KMS-11 (cell line): ENCODE measurements at regions not wholly inside any gene's neighbourhood (a gene's known extent, or its start where the extent isn't known, plus 50 kb on each side); places are given as distances from the start of the nearest gene placed in this dataset.

Experiments
- H2AFZ ChIP-seq: fragments of 200-600 bp; sonication (generic); 2 replicates; pipeline ENCODE4 v1.6.1; 2016; ENCODE audit warnings: antibody characterized with exemption, mixed run types, low read depth
- H3K27ac ChIP-seq: fragments of 200-600 bp; sonication (generic); 2 replicates; pipeline ENCODE4 v1.6.1; 2016; ENCODE audit warnings: mild to moderate bottlenecking, mixed run types
- H3K27me3 ChIP-seq: fragments of 200-600 bp; sonication (generic); 2 replicates; pipeline ENCODE4 v1.6.1; 2017; ENCODE audit warnings: mild to moderate bottlenecking, low read depth, mixed run types, moderate library complexity; ENCODE audit not compliant: insufficient read depth
- H3K36me3 ChIP-seq: fragments of 200-600 bp; sonication (generic); 2 replicates; pipeline ENCODE4 v1.6.1; 2017; ENCODE audit warnings: mild to moderate bottlenecking, mixed run types; ENCODE audit not compliant: insufficient read depth
- H3K4me1 ChIP-seq: fragments of 200-600 bp; sonication (generic); 2 replicates; pipeline ENCODE4 v1.6.1; 2016; ENCODE audit warnings: mild to moderate bottlenecking, low read depth, mixed run types; ENCODE audit not compliant: poor library complexity, severe bottlenecking
- H3K4me2 ChIP-seq: fragments of 200-600 bp; sonication (generic); 2 replicates; pipeline ENCODE4 v1.7.0; 2016; ENCODE audit warnings: mild to moderate bottlenecking, mixed run types
- H3K4me3 ChIP-seq: fragments of 200-600 bp; sonication (generic); IDR thresholded peaks from 2 replicates; pipeline ENCODE4 v1.6.1; 2017; ENCODE audit warnings: low read depth, low read length, mixed read lengths; ENCODE audit not compliant: insufficient read depth
- H3K79me2 ChIP-seq: fragments of 200-600 bp; sonication (generic); 2 replicates; pipeline ENCODE4 v1.6.1; 2016; ENCODE audit warnings: low read depth, mixed run types; ENCODE audit not compliant: insufficient read depth
- H3K9ac ChIP-seq: fragments of 200-600 bp; sonication (generic); 2 replicates; pipeline ENCODE4 v1.6.1; 2016; ENCODE audit warnings: mild to moderate bottlenecking, mixed run types
- H4K20me1 ChIP-seq: fragments of 200-600 bp; sonication (generic); 2 replicates; pipeline ENCODE4 v1.6.1; 2016; ENCODE audit warnings: mild to moderate bottlenecking, mixed run types; ENCODE audit not compliant: insufficient read depth
- TF ChIP-seq, protein P1 (sequence below): fragments of 200-600 bp; sonication (generic); conservative IDR thresholded peaks from 2 replicates; pipeline ENCODE4 v1.6.1; 2017; ENCODE audit warnings: low read depth, mild to moderate bottlenecking, antibody characterized with exemption, low read length, moderate library complexity, mixed read lengths

DNA sequence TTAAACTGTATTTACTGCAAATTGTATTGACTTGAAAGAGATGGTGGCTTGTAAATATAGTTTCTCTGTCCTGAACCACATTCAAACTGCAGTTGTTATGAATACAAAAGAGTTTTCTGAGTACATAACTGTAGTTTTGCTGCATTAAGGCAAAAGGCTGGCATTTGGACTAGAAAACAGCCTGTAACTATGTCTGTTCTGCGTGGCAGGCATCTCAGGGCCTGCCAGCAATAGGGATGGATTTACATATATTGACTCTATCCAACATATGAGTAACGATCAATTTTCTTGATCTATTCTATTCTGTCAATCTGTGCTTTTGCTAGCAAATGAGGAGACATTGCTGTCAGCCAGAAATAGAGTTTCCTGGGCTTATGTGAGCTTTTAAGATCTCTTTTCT is 174.6 kb downstream of the TMEM26 start:
- TF ChIP-seq, protein P1, sequence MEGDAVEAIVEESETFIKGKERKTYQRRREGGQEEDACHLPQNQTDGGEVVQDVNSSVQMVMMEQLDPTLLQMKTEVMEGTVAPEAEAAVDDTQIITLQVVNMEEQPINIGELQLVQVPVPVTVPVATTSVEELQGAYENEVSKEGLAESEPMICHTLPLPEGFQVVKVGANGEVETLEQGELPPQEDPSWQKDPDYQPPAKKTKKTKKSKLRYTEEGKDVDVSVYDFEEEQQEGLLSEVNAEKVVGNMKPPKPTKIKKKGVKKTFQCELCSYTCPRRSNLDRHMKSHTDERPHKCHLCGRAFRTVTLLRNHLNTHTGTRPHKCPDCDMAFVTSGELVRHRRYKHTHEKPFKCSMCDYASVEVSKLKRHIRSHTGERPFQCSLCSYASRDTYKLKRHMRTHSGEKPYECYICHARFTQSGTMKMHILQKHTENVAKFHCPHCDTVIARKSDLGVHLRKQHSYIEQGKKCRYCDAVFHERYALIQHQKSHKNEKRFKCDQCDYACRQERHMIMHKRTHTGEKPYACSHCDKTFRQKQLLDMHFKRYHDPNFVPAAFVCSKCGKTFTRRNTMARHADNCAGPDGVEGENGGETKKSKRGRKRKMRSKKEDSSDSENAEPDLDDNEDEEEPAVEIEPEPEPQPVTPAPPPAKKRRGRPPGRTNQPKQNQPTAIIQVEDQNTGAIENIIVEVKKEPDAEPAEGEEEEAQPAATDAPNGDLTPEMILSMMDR, result no peak
- H3K4me1 ChIP-seq, result no peaks in the 10 kb centered on the region
- H2AFZ ChIP-seq, result no peak overlapping the region
- H3K79me2 ChIP-seq, result no peaks in the 10 kb centered on the region
- H3K27me3 ChIP-seq, result no peaks in the 10 kb centered on the region
- H3K4me3 ChIP-seq, result no peak overlapping the region
- no peaks in the 10 kb centered on the region for H4K20me1 ChIP-seq
- no peak overlapping the region for H3K9ac ChIP-seq
- no peak overlapping the region for H3K27ac ChIP-seq
- H3K4me2 ChIP-seq, result no peak overlapping the region
- H3K36me3 ChIP-seq, result no peaks in the 10 kb centered on the region

DNA sequence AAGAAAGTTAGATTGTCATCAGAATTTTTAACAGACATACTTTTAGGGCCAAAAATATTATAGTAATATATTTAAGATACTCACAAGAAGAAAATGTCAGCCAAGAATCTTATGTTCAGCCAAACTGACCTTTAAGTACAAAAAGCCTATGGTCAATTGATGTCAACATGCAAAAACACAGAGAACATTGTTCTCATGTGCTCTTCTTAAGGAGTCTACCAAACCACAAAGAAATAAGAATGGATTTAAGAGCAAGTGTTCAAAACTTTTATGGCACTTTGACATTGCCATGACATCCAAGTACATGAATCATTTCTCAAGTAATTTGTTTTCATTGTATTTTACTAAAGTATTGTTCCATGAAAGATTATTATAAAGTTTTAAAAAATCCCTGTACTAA is 180.4 kb downstream of the TMEM26 start:
- H3K27ac ChIP-seq, result no peak overlapping the region
- no peaks in the 10 kb centered on the region for H3K79me2 ChIP-seq
- H4K20me1 ChIP-seq, result no peaks in the 10 kb centered on the region
- H3K4me3 ChIP-seq, result no peak overlapping the region
- no peak overlapping the region for H2AFZ ChIP-seq
- no peak overlapping the region for H3K4me2 ChIP-seq
- no peaks in the 10 kb centered on the region for H3K36me3 ChIP-seq
- H3K27me3 ChIP-seq, result no peaks in the 10 kb centered on the region
- no peaks in the 10 kb centered on the region for H3K4me1 ChIP-seq
- H3K9ac ChIP-seq, result no peak overlapping the region
- TF ChIP-seq, protein P1, result no peak

DNA sequence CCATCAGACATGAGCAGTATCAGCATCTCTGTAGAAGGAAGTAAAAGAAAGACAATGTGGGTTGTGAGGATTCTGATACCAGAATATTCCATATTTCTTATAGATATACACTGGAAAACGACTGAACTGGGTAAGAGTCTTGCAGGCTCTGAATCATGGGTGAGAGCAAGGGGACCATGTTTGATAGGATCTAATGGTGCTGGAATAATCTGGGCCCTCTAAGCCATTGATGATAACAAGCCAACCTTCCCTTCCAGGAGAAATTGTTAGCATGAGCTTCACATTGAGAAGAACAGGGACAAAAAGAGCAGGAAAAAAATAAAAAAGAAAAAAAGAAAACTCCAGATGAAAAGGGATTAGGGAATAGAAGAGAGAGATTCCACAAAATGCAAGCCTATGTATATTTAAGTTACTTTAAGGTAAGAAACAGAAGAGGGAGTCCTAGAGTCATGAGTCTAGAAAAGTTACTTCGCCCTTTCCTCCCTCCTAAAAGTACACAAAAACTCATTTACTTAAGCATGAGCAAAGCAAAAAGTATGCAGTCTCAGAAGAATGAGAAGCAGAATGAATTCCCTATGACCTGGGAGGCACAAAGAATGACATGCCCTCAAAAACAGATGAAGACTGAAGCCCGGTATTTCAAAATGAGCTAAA is 181.9 kb downstream of the TMEM26 start:
- Histone ChIP-seq H3K27ac (no peak overlapping the region), H3K79me2 (no peaks in the 10 kb centered on the region), H3K4me3 (no peak overlapping the region), H3K9ac (no peak overlapping the region), H3K27me3 (no peaks in the 10 kb centered on the region), H4K20me1 (no peaks in the 10 kb centered on the region), H3K36me3 (no peaks in the 10 kb centered on the region), H2AFZ (no peak overlapping the region), H3K4me2 (no peak overlapping the region), H3K4me1 (no peaks in the 10 kb centered on the region)
- TF ChIP-seq, protein P1, result no peak

DNA sequence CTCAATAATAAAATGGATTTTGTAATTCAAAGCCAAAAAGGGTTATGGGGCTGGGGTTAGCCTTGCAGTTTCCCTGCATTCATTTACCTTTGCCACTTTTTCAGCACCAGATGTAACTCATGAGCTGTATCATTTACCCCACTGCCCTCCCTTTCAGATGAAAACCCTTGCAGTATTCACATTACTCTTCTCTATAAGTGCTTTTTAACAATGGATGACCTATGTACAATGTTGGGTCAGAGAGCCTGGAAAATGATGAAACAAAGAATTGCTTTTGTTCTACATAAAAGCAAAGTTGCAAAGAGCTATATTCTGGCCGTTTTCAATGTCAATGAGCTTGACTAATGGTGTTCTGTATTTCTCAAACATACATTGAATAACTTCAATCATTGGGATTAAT is 189.7 kb downstream of the TMEM26 start:
- H3K79me2 ChIP-seq, result no peaks in the 10 kb centered on the region
- no peak overlapping the region for H3K4me3 ChIP-seq
- no peaks in the 10 kb centered on the region for H4K20me1 ChIP-seq
- no peak overlapping the region for H2AFZ ChIP-seq
- no peak overlapping the region for H3K4me2 ChIP-seq
- no peaks in the 10 kb centered on the region for H3K36me3 ChIP-seq
- TF ChIP-seq, protein P1, result no peak
- H3K4me1 ChIP-seq, result no peaks in the 10 kb centered on the region
- H3K9ac ChIP-seq, result no peak overlapping the region
- no peak overlapping the region for H3K27ac ChIP-seq
- no peaks in the 10 kb centered on the region for H3K27me3 ChIP-seq
